SH-SY5Y (cell line): ENCODE measurements at regions not wholly inside any gene's neighbourhood (a gene's known extent, or its start where the extent isn't known, plus 50 kb on each side); places are given as distances from the start of the nearest gene placed in this dataset.

Source experiments
- GATA2 ChIP-seq: IDR thresholded peaks from 2 replicates; pipeline ENCODE4 v1.6.1; 2011; ENCODE audit warnings: mild to moderate bottlenecking, low read depth, low read length
- GATA3 ChIP-seq: IDR thresholded peaks from 2 replicates; pipeline ENCODE4 v1.6.1; 2011; ENCODE audit warnings: low read depth, mild to moderate bottlenecking, low read length, moderate library complexity

DNA sequence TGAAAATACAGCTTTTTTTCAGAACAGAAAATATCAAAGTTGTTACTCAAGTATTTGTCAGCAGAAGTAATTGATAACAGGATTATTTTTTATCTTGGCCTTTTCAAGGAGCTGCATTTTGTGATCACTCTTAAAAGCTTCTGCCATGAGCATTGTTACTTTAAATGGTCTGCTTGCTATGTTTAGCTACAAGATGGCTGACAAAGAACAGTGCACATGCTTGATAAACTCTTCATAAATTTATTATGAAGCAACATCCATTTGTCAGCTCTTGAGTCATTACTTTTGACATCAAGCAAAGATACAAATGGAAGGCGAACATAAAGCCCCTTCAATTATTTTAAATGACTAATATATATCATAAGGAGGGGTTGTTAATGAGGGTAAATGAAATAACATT is 205.4 kb upstream of the RPS6KA3 start:
- TF ChIP-seq GATA2 (no peak), GATA3 (no peak)
